Left ventricle myocardium superior (tissue), 1 donor: ENCODE measurements at regions not wholly inside any gene's neighbourhood (a gene's known extent, or its start where the extent isn't known, plus 50 kb on each side); places are given as distances from the start of the nearest gene placed in this dataset.
"Not testable (repeated sequence)": the region's sequence is repeated elsewhere in the genome, so short reads cannot be mapped to it uniquely, and the experiment has no call there.

ENCODE experiments used
- ATAC-seq: fragments of 200-7000 bp; cut with Tn5 transposase; one replicate; pipeline ENCODE4 v1.9.1; 2020; ENCODE audit warnings: mild to moderate bottlenecking, moderate library complexity
- DNase-seq: peaks from one replicate; pipeline ENCODE4 v3.0.0-alpha.2; 2020
- intact Hi-C: fragments of 100-400 bp; cut with micrococcal nuclease; formaldehyde crosslinking; loops from one replicate; pipeline ENCODE4 v1.11.0; 2022
- donor health status: DM: no; HTN: yes; CAD: no; lungs with severe emphysema.

DNA sequence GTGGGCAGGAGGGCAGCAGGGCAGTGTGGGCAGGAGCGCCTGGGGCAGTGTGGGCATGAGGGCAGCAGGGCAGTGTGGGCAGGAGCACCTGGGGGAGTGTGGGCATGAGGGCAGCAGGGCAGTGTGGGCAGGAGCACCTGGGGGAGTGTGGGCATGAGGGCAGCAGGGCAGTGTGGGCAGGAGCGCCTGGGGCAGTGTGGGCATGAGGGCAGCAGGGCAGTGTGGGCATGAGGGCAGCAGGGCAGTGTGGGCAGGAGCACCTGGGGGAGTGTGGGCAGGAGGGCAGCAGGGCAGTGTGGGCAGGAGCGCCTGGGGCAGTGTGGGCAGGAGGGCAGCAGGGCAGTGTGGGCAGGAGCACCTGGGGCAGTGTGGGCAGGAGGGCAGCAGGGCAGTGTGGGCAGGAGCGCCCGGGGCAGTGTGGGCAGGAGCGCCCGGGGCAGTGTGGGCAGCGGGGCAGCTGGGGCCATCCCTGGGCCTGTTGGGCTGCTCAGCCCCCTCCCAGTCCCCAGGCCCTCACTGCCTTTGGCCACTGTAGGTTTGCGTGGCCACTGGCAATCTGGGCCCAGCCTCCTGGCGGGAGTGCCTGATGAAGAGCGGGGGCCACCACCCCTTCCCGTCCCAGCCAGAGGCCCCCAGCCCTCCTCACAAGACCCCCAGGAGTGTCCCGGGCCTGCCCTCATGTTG, 52.7 kb upstream of the NOTCH1 start:
- ATAC-seq, intact Hi-C loops, DNase-seq: not testable (repeated sequence)

GRCh38 chr9:136597965-136598364, 52.1 kb upstream of the NOTCH1 start:
- intact Hi-C loops: no loop called here
- ATAC-seq (no peak), DNase-seq (no peak)

- ATAC-seq: no peak
- DNase-seq: no peak
- intact Hi-C loops: no loop called here
Measured at GRCh38 chr9:136597141-136597885, 51.5 kb upstream of the NOTCH1 start.

DNA sequence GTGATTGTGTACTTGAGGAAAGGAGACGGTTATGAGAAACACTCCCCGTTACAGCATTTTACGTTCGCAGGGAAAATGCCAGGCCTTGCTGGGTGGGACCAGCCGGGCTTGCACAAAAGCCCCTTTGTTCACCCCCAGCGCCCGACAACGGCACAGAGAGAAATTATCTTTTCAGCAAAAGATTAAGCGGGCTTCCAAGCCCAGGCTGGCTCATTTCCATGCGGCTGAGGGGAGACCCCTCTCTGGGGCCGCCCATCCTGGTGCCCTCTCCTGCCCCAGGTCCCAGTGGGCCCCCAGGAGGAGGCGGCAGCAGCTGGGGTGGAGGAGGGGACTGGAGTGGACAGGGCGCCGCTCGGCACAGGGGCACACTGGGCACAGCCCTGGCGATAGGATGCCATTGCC, 50.8 kb upstream of the NOTCH1 start:
- intact Hi-C loops: no loop called here
- no peak for DNase-seq
- no peak for ATAC-seq

- ATAC-seq: no peak
- intact Hi-C loops: no loop called here
Measured at GRCh38 chr9:136596217-136596616, 50.4 kb upstream of the NOTCH1 start.

GRCh38 chr9:136595245-136596153, 49.7 kb upstream of the NOTCH1 start:
- intact Hi-C loops: no loop called here
- ATAC-seq (no peak), DNase-seq (no peak)

More at GRCh38 chr9:136596217-136596616, 50.4 kb upstream of the NOTCH1 start:
- no peak for DNase-seq
